ENCODE measurements at regions not wholly inside any gene's neighbourhood (a gene's known extent, or its start where the extent isn't known, plus 50 kb on each side); places are given as distances from the start of the nearest gene placed in this dataset.

GRCh38 chr6:166866839-166867637 lies 89.3 kb downstream of the RNASET2 start:
- Histone ChIP-seq H3K4me1 (peaks cover 0 to 16% (median 10%) of the 10 kb centered on the region in 4 donors), H3K27me3 (peaks cover 0 to 4% (median 0%) of the 10 kb centered on the region in 3 donors), H3K4me3 (no peak overlapping the region), H3K27ac (no peak overlapping the region), H3K36me3 (no peaks in the 10 kb centered on the region), H3K9me3 (no peaks in the 10 kb centered on the region)
- WGBS, 2 donors = 91 to 92% methylated on average over 19 of the region's 19 CpGs
- intact Hi-C loops (cut with DNase I) = loop anchor here (10.0 kb wide), 1 partner anchor 88 kb away; the partner anchor contains the start of gene RNASET2
- TF ChIP-seq EP300 (IDR thresholded peaks at IDR 0.05) (no peak), POLR2A (IDR thresholded peaks at IDR 0.05) (no peak), CTCF (IDR thresholded peaks at IDR 0.05) (no peak), POLR2AphosphoS5 (IDR thresholded peaks at IDR 0.05) (no peak)
- no peak for DNase-seq

DNA sequence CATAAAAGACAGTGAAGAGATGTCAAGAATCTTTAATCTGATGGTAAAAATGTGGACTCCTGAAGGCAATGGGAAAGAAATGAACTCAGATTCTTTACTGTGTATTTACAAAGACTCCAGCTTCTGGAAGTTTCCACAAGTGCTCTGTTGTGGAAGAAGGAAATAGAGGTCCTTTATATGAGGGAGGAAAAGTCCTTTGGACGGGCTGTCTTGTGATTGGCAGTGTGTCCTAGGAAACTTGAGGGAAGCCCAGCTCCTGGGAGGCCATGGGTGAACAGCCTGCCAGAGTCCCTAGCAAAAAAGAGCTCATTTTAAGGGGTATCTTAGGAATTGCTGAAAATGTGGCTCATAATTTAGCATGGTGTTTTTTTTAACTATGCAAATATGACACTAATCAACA lies 92.0 kb downstream of the RNASET2 start:
- no peaks in the 10 kb centered on the region for H3K9me3 ChIP-seq
- TF ChIP-seq EP300 (IDR thresholded peaks at IDR 0.05) = no peak
- no peak for TF ChIP-seq POLR2AphosphoS5 (IDR thresholded peaks at IDR 0.05)
- no peak for TF ChIP-seq CTCF (IDR thresholded peaks at IDR 0.05)
- TF ChIP-seq POLR2A (IDR thresholded peaks at IDR 0.05) = no peak
- 34 to 59% methylated on average over 1 of the region's 1 CpG for WGBS, 2 donors
- DNase-seq = no peak
- no peaks in the 10 kb centered on the region for H3K36me3 ChIP-seq
- no peak overlapping the region for H3K4me3 ChIP-seq
- peaks cover 0 to 29% (median 19%) of the 10 kb centered on the region in 4 donors for H3K4me1 ChIP-seq
- intact Hi-C loops (cut with DNase I) = loop anchor here (5.0 to 10.0 kb wide), 2 partner anchors 90 to 123 kb away; partner anchors contain the start of gene RNASET2
- H3K27ac ChIP-seq = no peak overlapping the region
- peaks cover 0 to 5% (median 0%) of the 10 kb centered on the region in 3 donors for H3K27me3 ChIP-seq

- WGBS, 2 donors = 29 to 30% methylated on average over 21 of the region's 21 CpGs
- H3K9me3 ChIP-seq = no peaks in the 10 kb centered on the region
- intact Hi-C loops (cut with DNase I) = loop anchor here (2.0 to 10.0 kb wide), 3 partner anchors 76 to 124 kb away; partner anchors contain the start of gene RNASET2
- no peak for DNase-seq
- peaks cover 0 to 5% (median 0%) of the 10 kb centered on the region in 3 donors for H3K27me3 ChIP-seq
- no peaks in the 10 kb centered on the region for H3K36me3 ChIP-seq
- H3K4me1 ChIP-seq = peaks cover 0 to 29% (median 19%) of the 10 kb centered on the region in 4 donors
- no peak for TF ChIP-seq CTCF (IDR thresholded peaks at IDR 0.05)
- TF ChIP-seq EP300 (IDR thresholded peaks at IDR 0.05) = no peak
- no peak for TF ChIP-seq POLR2AphosphoS5 (IDR thresholded peaks at IDR 0.05)
- no peak for TF ChIP-seq POLR2A (IDR thresholded peaks at IDR 0.05)
- peak overlapping the region; percentile 33 to 72 (median 54) for H3K27ac ChIP-seq
- H3K4me3 ChIP-seq = peak overlapping the region; percentile 53 to 75 (median 66)
Observed at GRCh38 chr6:166862978-166863530, 93.3 kb downstream of the RNASET2 start.

GRCh38 chr6:166862287-166862977 lies 93.9 kb downstream of the RNASET2 start:
- intact Hi-C loops (cut with DNase I) = loop anchor here (2.0 to 10.0 kb wide), 3 partner anchors 76 to 125 kb away; partner anchors contain the start of gene RNASET2

More at GRCh38 chr6:166862287-166862977, 93.9 kb downstream of the RNASET2 start:
- Histone ChIP-seq H3K27ac (peak overlapping the region; percentile 33 to 72 (median 54)), H3K27me3 (peaks cover 0 to 5% (median 0%) of the 10 kb centered on the region in 3 donors), H3K4me1 (peaks cover 0 to 29% (median 19%) of the 10 kb centered on the region in 4 donors), H3K36me3 (no peaks in the 10 kb centered on the region), H3K4me3 (peak overlapping the region; percentile 53 to 75 (median 66)), H3K9me3 (no peaks in the 10 kb centered on the region)
- TF ChIP-seq EP300 (IDR thresholded peaks at IDR 0.05) (no peak), POLR2A (IDR thresholded peaks at IDR 0.05) (no peak), POLR2AphosphoS5 (IDR thresholded peaks at IDR 0.05) (peak in 1 of 4 donors; percentile 4)
- WGBS, 2 donors = 1% methylated on average over 56 of the region's 56 CpGs
- DNase-seq = no peak
